ENCODE measurements at regions not wholly inside any gene's neighbourhood (a gene's known extent, or its start where the extent isn't known, plus 50 kb on each side); places are given as distances from the start of the nearest gene placed in this dataset.
"Not testable (repeated sequence)": the region's sequence is repeated elsewhere in the genome, so short reads cannot be mapped to it uniquely, and the experiment has no call there.

GRCh38 chr3:127045435-127046045, 62.6 kb downstream of the PLXNA1 start:
- no peak for DNase-seq (ENCODE audit: low read depth in 2 of 3, low spot score in 2 of 3)

GRCh38 chr3:127046690-127047089, 63.8 kb downstream of the PLXNA1 start:
- DNase-seq (ENCODE audit: low read depth in 2 of 3, low spot score in 2 of 3), result not testable (repeated sequence)

GRCh38 chr3:127049393-127049792, 66.5 kb downstream of the PLXNA1 start:
- no peak for DNase-seq (ENCODE audit: low read depth in 2 of 3, low spot score in 2 of 3)

GRCh38 chr3:127050733-127051132, 67.8 kb downstream of the PLXNA1 start:
- DNase-seq (ENCODE audit: low read depth in 2 of 3, low spot score in 2 of 3), result no peak

GRCh38 chr3:127052121-127052561, 69.2 kb downstream of the PLXNA1 start:
- DNase-seq (ENCODE audit: low read depth in 2 of 3, low spot score in 2 of 3), result no peak

GRCh38 chr3:127053026-127053425, 70.1 kb downstream of the PLXNA1 start:
- no peak for DNase-seq (ENCODE audit: low read depth in 2 of 3, low spot score in 2 of 3)

- DNase-seq (ENCODE audit: low read depth in 2 of 3, low spot score in 2 of 3), result no peak
Measured at GRCh38 chr3:127053450-127053849, 70.5 kb downstream of the PLXNA1 start.

GRCh38 chr3:127053979-127054378, 71.1 kb downstream of the PLXNA1 start:
- no peak for DNase-seq (ENCODE audit: low read depth in 2 of 3, low spot score in 2 of 3)

GRCh38 chr3:127056281-127056680, 73.4 kb downstream of the PLXNA1 start:
- no peak for DNase-seq (ENCODE audit: low read depth in 2 of 3, low spot score in 2 of 3)

GRCh38 chr3:127056976-127057375, 74.1 kb downstream of the PLXNA1 start:
- no peak for DNase-seq (ENCODE audit: low read depth in 2 of 3, low spot score in 2 of 3)

GRCh38 chr3:127059072-127059471, 76.2 kb downstream of the PLXNA1 start:
- DNase-seq (ENCODE audit: low read depth in 2 of 3, low spot score in 2 of 3), result no peak

GRCh38 chr3:127061641-127062040, 78.7 kb downstream of the PLXNA1 start:
- no peak for DNase-seq (ENCODE audit: low read depth in 2 of 3, low spot score in 2 of 3)

GRCh38 chr3:127062926-127063325, 80.0 kb downstream of the PLXNA1 start:
- no peak for DNase-seq (ENCODE audit: low read depth in 2 of 3, low spot score in 2 of 3)

- no peak for DNase-seq (ENCODE audit: low read depth in 2 of 3, low spot score in 2 of 3)
Measured at GRCh38 chr3:127063916-127064315, 81.0 kb downstream of the PLXNA1 start.

GRCh38 chr3:127064391-127065137, 81.6 kb downstream of the PLXNA1 start:
- no peak for DNase-seq (ENCODE audit: low read depth in 2 of 3, low spot score in 2 of 3)

- DNase-seq (ENCODE audit: low read depth in 2 of 3, low spot score in 2 of 3), result no peak
Measured at GRCh38 chr3:127065138-127065427, 82.2 kb downstream of the PLXNA1 start.

GRCh38 chr3:127065561-127066290, 82.8 kb downstream of the PLXNA1 start:
- no peak for DNase-seq (ENCODE audit: low read depth in 2 of 3, low spot score in 2 of 3)

GRCh38 chr3:127066635-127067034, 83.7 kb downstream of the PLXNA1 start:
- no peak for DNase-seq (ENCODE audit: low read depth in 2 of 3, low spot score in 2 of 3)

GRCh38 chr3:127067116-127067910, 84.4 kb downstream of the PLXNA1 start:
- DNase-seq (ENCODE audit: low read depth in 2 of 3, low spot score in 2 of 3), result no peak

GRCh38 chr3:127068111-127068810, 85.3 kb downstream of the PLXNA1 start:
- no peak for DNase-seq (ENCODE audit: low read depth in 2 of 3, low spot score in 2 of 3)

GRCh38 chr3:127068871-127069270, 86.0 kb downstream of the PLXNA1 start:
- no peak for DNase-seq (ENCODE audit: low read depth in 2 of 3, low spot score in 2 of 3)

Measured in hematopoietic multipotent progenitor cell (in vitro differentiated cells).